Uterus (tissue), 3 donors: ENCODE measurements at regions not wholly inside any gene's neighbourhood (a gene's known extent, or its start where the extent isn't known, plus 50 kb on each side); places are given as distances from the start of the nearest gene placed in this dataset.

Experiments used
- DNase-seq, 2 donors: peaks; one replicate each; pipeline ENCODE4 v3.0.0-alpha.2; 2019 to 2020
- H3K27ac ChIP-seq, 2 donors: fragments of 200-600 bp; sonication (generic); 1 replicate in 1 of 2; 2 replicates in 1 of 2; pipeline ENCODE4 v1.5.1; 2016 to 2018
- H3K27me3 ChIP-seq, 2 donors: fragments of 200-600 bp; sonication (generic); one replicate each; pipeline ENCODE4 v1.5.1; 2018 to 2019; ENCODE audit warnings: control low read depth in 1 of 2
- H3K36me3 ChIP-seq, 2 donors: fragments of 200-600 bp; sonication (generic); one replicate each; pipeline ENCODE4 v1.5.1; 2019; ENCODE audit warnings: control low read depth in 1 of 2
- H3K4me1 ChIP-seq, 2 donors: fragments of 200-600 bp; sonication (generic); one replicate each; pipeline ENCODE4 v1.5.1; 2018 to 2019; ENCODE audit warnings: control low read depth in 1 of 2
- H3K4me3 ChIP-seq, 2 donors: fragments of 200-600 bp; sonication (generic); 1 replicate in 1 of 2; 2 replicates in 1 of 2; pipeline ENCODE4 v1.5.1; 2018 to 2019; ENCODE audit warnings: mild to moderate bottlenecking in 1 of 2
- H3K9me3 ChIP-seq, 2 donors: fragments of 200-600 bp; sonication (generic); one replicate each; pipeline ENCODE4 v1.5.1; 2019; ENCODE audit warnings: control low read depth in 1 of 2
- POLR2A ChIP-seq, 2 donors: fragments of 450-650 bp; IDR thresholded peaks; one replicate each; pipeline ENCODE4 v1.6.1; 2016; ENCODE audit warnings: antibody characterized with exemption in 2 of 2, mild to moderate bottlenecking in 1 of 2, moderate library complexity in 1 of 2
- intact Hi-C: fragments of 100-400 bp; cut with DNase I; formaldehyde crosslinking; loops from one replicate; pipeline ENCODE4 v1.15.1; 2023; ENCODE audit warnings: low total_unique reads
- TF ChIP-seq, protein P1 (sequence below), 4 experiments: fragments of 200-600 bp in 2 of 4; fragments of 450-650 bp in 2 of 4; sonication (generic) in 2 of 4; IDR thresholded peaks; one replicate each; pipeline ENCODE4 v1.5.1; 2016 to 2019; ENCODE audit warnings: antibody characterized with exemption in 4 of 4, mild to moderate bottlenecking in 2 of 4, moderate library complexity in 1 of 4
- donor health status: DM: yes; HTN: yes; CAD: no.

DNA sequence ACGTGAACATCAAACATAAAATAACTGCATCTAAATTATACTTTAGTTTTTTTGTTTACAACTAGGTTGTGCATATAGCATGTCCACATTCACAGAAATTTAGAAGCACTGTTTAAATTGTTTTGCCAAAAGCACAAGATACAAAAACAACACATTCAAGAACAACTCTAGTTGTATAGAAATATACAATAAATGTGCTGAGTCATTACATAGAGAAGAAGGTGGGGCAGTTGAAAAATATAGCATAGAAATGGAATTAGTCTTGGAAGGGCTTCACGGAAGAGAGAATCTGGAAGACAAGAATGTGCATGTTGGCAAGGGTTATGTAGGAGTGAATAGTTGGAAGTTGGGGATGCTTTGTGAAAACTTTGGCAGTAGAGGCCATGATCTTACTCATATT lies 239.0 kb upstream of the GLRA2 start:
- no peaks in the 10 kb centered on the region for H3K27me3 ChIP-seq
- H3K9me3 ChIP-seq, result no peaks in the 10 kb centered on the region
- TF ChIP-seq, protein P1, sequence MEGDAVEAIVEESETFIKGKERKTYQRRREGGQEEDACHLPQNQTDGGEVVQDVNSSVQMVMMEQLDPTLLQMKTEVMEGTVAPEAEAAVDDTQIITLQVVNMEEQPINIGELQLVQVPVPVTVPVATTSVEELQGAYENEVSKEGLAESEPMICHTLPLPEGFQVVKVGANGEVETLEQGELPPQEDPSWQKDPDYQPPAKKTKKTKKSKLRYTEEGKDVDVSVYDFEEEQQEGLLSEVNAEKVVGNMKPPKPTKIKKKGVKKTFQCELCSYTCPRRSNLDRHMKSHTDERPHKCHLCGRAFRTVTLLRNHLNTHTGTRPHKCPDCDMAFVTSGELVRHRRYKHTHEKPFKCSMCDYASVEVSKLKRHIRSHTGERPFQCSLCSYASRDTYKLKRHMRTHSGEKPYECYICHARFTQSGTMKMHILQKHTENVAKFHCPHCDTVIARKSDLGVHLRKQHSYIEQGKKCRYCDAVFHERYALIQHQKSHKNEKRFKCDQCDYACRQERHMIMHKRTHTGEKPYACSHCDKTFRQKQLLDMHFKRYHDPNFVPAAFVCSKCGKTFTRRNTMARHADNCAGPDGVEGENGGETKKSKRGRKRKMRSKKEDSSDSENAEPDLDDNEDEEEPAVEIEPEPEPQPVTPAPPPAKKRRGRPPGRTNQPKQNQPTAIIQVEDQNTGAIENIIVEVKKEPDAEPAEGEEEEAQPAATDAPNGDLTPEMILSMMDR (IDR thresholded peaks at IDR 0.05), result no peak
- no peak for TF ChIP-seq POLR2A (IDR thresholded peaks at IDR 0.05)
- H3K4me1 ChIP-seq, result no peaks in the 10 kb centered on the region
- intact Hi-C loops, result no loop called here
- no peak overlapping the region for H3K4me3 ChIP-seq
- no peaks in the 10 kb centered on the region for H3K36me3 ChIP-seq
- H3K27ac ChIP-seq, result no peak overlapping the region
- no peak for DNase-seq

DNA sequence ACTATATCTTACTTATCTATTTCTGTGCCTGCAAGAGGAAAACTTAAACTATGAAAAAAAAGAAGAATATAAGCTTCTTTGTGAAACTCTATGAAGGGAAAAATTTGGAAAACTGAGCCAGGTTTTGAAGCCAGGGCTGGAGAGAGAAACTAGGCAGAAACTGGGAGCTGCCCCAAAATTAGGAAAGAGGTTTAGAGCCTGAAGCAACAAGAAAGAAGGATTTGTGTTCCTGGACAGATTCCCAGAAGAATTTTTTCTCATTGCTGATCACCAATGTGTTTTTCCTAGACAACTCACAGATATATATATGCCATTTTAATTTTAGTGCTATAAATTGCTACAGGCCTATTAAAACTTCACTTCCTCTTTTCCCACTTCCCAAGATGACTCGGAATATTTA lies 245.0 kb upstream of the GEMIN8 start:
- H3K9me3 ChIP-seq, result no peaks in the 10 kb centered on the region
- H3K4me1 ChIP-seq, result no peaks in the 10 kb centered on the region
- no peak for TF ChIP-seq POLR2A (IDR thresholded peaks at IDR 0.05)
- TF ChIP-seq, protein P1 (IDR thresholded peaks at IDR 0.05), result no peak
- H3K27me3 ChIP-seq, result no peaks in the 10 kb centered on the region
- no peak for DNase-seq
- intact Hi-C loops, result no loop called here
- no peak overlapping the region for H3K4me3 ChIP-seq
- no peak overlapping the region for H3K27ac ChIP-seq
- no peaks in the 10 kb centered on the region for H3K36me3 ChIP-seq

DNA sequence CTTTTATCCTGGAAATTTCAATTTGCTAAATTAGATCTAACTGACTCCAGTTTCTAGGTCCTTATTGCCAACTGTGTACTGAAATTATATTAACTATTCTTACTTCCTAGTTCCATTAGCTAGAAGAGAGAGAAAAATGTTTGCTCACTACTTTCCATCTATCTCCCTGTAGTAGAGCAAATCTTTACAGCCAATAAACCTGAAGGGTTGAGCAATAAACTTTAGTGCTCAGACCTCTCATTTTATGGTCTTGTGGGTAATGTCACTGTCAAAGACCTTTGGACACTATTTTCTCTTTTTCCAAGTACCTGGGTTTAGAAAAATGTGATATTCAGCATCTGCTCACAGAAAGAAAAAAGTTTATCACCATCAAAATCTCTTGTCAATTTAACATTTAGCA lies 237.5 kb upstream of the GEMIN8 start:
- H3K36me3 ChIP-seq, result no peaks in the 10 kb centered on the region
- H3K27ac ChIP-seq, result no peak overlapping the region
- H3K9me3 ChIP-seq, result no peaks in the 10 kb centered on the region
- intact Hi-C loops, result no loop called here
- TF ChIP-seq, protein P1 (IDR thresholded peaks at IDR 0.05), result no peak
- H3K27me3 ChIP-seq, result no peaks in the 10 kb centered on the region
- no peak overlapping the region for H3K4me3 ChIP-seq
- no peak for DNase-seq
- H3K4me1 ChIP-seq, result no peaks in the 10 kb centered on the region

DNA sequence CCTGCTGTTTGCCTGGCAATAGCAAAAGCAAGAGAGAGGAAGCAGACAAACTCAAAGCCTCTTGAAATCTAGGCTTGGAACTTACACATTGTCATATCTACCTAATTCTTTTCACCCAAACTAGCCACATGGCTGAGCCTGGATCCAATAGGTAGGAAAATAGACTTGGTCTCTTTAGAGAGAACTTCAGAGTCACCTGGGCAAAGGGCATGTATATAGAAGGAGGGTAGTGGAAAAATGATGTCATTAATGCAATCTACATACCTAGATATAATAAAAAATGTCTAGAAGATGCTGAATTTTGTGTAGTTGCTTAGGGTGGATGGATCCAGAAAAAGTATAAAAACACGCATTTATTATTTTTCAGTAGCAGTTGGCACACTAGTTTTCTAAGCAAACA lies 237.0 kb upstream of the GEMIN8 start:
- Histone ChIP-seq H3K4me3 (no peak overlapping the region), H3K36me3 (no peaks in the 10 kb centered on the region), H3K27me3 (no peaks in the 10 kb centered on the region), H3K27ac (no peak overlapping the region), H3K9me3 (no peaks in the 10 kb centered on the region), H3K4me1 (no peaks in the 10 kb centered on the region)
- intact Hi-C loops, result no loop called here
- no peak for DNase-seq
- TF ChIP-seq, protein P1 (IDR thresholded peaks at IDR 0.05), result no peak
- TF ChIP-seq POLR2A (IDR thresholded peaks at IDR 0.05), result no peak

DNA sequence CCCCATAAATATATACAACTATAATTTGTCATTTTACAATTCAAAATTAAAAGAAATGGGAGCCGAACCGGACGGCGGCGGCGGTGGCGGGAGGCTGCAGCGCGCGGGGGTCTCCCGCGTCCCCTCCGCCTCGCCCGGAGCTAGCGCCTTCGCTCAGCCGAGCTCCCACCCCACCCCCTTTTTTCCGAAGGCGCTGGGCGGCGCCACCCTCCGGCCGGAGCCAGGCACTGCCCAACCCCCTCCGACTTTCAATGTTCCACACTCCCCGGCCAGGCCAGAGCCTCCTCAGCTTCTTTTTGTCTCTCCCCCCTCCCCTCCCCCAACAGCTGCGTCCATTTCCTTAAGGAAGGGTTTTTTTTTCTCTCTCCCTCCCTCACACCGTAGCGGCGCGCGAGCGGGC lies 214.1 kb upstream of the GEMIN8 start:
- Histone ChIP-seq H3K4me1 (no peaks in the 10 kb centered on the region), H3K36me3 (no peaks in the 10 kb centered on the region), H3K27me3 (no peaks in the 10 kb centered on the region), H3K9me3 (no peaks in the 10 kb centered on the region), H3K27ac (no peak overlapping the region), H3K4me3 (no peak overlapping the region)
- TF ChIP-seq POLR2A (IDR thresholded peaks at IDR 0.05), result no peak
- TF ChIP-seq, protein P1 (IDR thresholded peaks at IDR 0.05), result no peak
- intact Hi-C loops, result no loop called here
- DNase-seq, result no peak
